GM12878 (cell line): ENCODE measurements at regions not wholly inside any gene's neighbourhood (a gene's known extent, or its start where the extent isn't known, plus 50 kb on each side); places are given as distances from the start of the nearest gene placed in this dataset.

Experiments
- ATAC-seq: fragments of 200-7000 bp; cut with Tn5 transposase; 3 replicates; pipeline ENCODE4 v1.9.1; 2020; ENCODE audit warnings: mild to moderate bottlenecking, moderate library complexity
- BruUV-seq: library from RNA; stranded (reverse); fragments of 400-500 nt; replicated peaks from 2 replicates; lab custom pipeline; 2021; lab: Mats Ljungman, UMichigan
- CTCF ChIA-PET: fragments of 300-600 bp; sonication (Branson Sonifier 250); formaldehyde crosslinking; extraction: SDS; loops from one replicate; lab custom pipeline; 2021; ENCODE audit warnings: inconsistent platforms; lab: Yijun Ruan, JAX
- POLR2A ChIA-PET: fragments of 350-600 bp; formaldehyde crosslinking; extraction: SDS; loops from one replicate; lab custom pipeline; 2021; ENCODE audit warnings: inconsistent platforms; lab: Charles Lee
- RAD21 ChIA-PET: fragments of 300-600 bp; sonication (Branson Sonifier 250); formaldehyde crosslinking; loops from one replicate; lab custom pipeline; 2023; ENCODE audit warnings: antibody characterized with exemption; ENCODE audit not compliant: unreplicated experiment; lab: Charles Lee
- SMC1A ChIA-PET: fragments of 300-600 bp; sonication (Branson Sonifier 250); formaldehyde crosslinking; loops from one replicate; lab custom pipeline; 2023; ENCODE audit not compliant: unreplicated experiment, uncharacterized antibody; lab: Charles Lee
- DNase-seq: peaks from one replicate; pipeline ENCODE4 v3.0.0-alpha.2; 2011; ENCODE audit warnings: low read depth, low spot score
- FAIRE-seq: peaks from 3 replicates; lab custom pipeline; 2011; peaks lifted over from hg19 to GRCh38; lab: Jason Lieb, UNC
- H2AFZ ChIP-seq: 2 replicates; pipeline ENCODE4 v1.6.0; 2011; ENCODE audit warnings: low read depth, low read length, control low read depth; ENCODE audit not compliant: control insufficient read depth
- H3K27ac ChIP-seq: 2 replicates; pipeline ENCODE4 v1.5.1; 2011; ENCODE audit warnings: control low read depth; ENCODE audit not compliant: control insufficient read depth, insufficient read depth
- H3K27me3 ChIP-seq, 2 experiments: replicated peaks in 1 of 2; 2 replicates each; pipeline versions ENCODE4 v1.6.0 to v1.6.1; 2011; ENCODE audit warnings: low read length in 1 of 2; ENCODE audit not compliant: control insufficient read depth in 2 of 2, insufficient read depth in 2 of 2
- H3K36me3 ChIP-seq, 2 experiments: 2 replicates each; pipeline ENCODE4 v1.5.1; 2011; ENCODE audit warnings: low read length in 1 of 2; ENCODE audit not compliant: control insufficient read depth in 2 of 2, insufficient read depth in 2 of 2
- H3K4me1 ChIP-seq: 2 replicates; pipeline ENCODE4 v1.6.1; 2011; ENCODE audit warnings: mild to moderate bottlenecking, low read length, moderate library complexity, mixed read lengths; ENCODE audit not compliant: control insufficient read depth, insufficient read depth
- H3K4me2 ChIP-seq: 2 replicates; pipeline ENCODE4 v1.6.0; 2011; ENCODE audit warnings: control low read depth; ENCODE audit not compliant: control insufficient read depth, insufficient read depth
- H3K4me3 ChIP-seq: fragments of 200-600 bp; sonication (generic); 2 replicates; pipeline ENCODE4 v1.5.1; 2016
- H3K79me2 ChIP-seq: 2 replicates; pipeline ENCODE4 v1.6.0; 2011; ENCODE audit warnings: low read length; ENCODE audit not compliant: control insufficient read depth, insufficient read depth
- H3K9ac ChIP-seq: 2 replicates; pipeline ENCODE4 v1.8.0; 2011; ENCODE audit warnings: low read length, control low read depth, mixed read lengths; ENCODE audit not compliant: control insufficient read depth, insufficient read depth
- H3K9me3 ChIP-seq: replicated peaks from 3 replicates; pipeline ENCODE4 v1.5.1; 2011; ENCODE audit warnings: mild to moderate bottlenecking, low read length; ENCODE audit not compliant: control insufficient read depth, insufficient read depth
- H4K20me1 ChIP-seq: 2 replicates; pipeline ENCODE4 v1.6.0; 2011; ENCODE audit not compliant: control insufficient read depth, insufficient read depth
- ASH2L ChIP-seq: fragments of 300-600, 200-600 bp; sonication (generic); IDR thresholded peaks from 2 replicates; pipeline ENCODE4 v1.6.1; 2017; ENCODE audit warnings: low read depth, mild to moderate bottlenecking, borderline replicate concordance
- CREM ChIP-seq: IDR thresholded peaks from 2 replicates; pipeline ENCODE4 v1.6.1; 2014; ENCODE audit warnings: antibody characterized with exemption, low read depth
- E2F4 ChIP-seq: IDR thresholded peaks from 2 replicates; pipeline ENCODE4 v1.6.1; 2012; ENCODE audit warnings: low read depth, low read length, improper control_type of control experiment
- KAT2A ChIP-seq: conservative IDR thresholded peaks from 2 replicates; pipeline ENCODE4 v1.6.1; 2011; ENCODE audit warnings: low read depth, low read length; ENCODE audit not compliant: control insufficient read depth
- NR2F1 ChIP-seq: fragments of 450-650 bp; conservative IDR thresholded peaks from 2 replicates; pipeline ENCODE4 v1.6.1; 2017; ENCODE audit warnings: mild to moderate bottlenecking
- RBBP5 ChIP-seq: fragments of 200-600 bp; sonication (generic); conservative IDR thresholded peaks from 2 replicates; pipeline ENCODE4 v1.6.1; 2016
- SIX5 ChIP-seq: IDR thresholded peaks from 2 replicates; pipeline ENCODE4 v1.6.1; 2011; ENCODE audit warnings: mild to moderate bottlenecking, low read depth, low read length, moderate library complexity; ENCODE audit not compliant: severe bottlenecking
- STAT3 ChIP-seq: IDR thresholded peaks from 2 replicates; pipeline ENCODE4 v1.6.1; 2011; ENCODE audit warnings: low read depth, low read length, improper control_type of control experiment
- TCF7 ChIP-seq: IDR thresholded peaks from 2 replicates; pipeline ENCODE4 v1.6.1; 2014; ENCODE audit warnings: antibody characterized with exemption, borderline replicate concordance
- ZBED1 ChIP-seq: IDR thresholded peaks from 2 replicates; pipeline ENCODE4 v1.6.1; 2016; ENCODE audit warnings: borderline replicate concordance
- ZBTB4 ChIP-seq: fragments of 450-650 bp; formaldehyde crosslinking; IDR thresholded peaks from 2 replicates; pipeline ENCODE4 v1.4.0; 2022; ENCODE audit warnings: mild to moderate bottlenecking, moderate library complexity
- WGBS: methylation state at CpG from one replicate; pipeline ENCODE4 v1.1.6; 2016; ENCODE audit warnings: low lambda C conversion rate; ENCODE audit not compliant: insufficient replicate concordance, insufficient coverage; ENCODE audit errors: missing lambda C conversion rate; 5-methylcytosine and 5-hydroxymethylcytosine counted together
- in situ Hi-C: fragments of 300-500 bp; cut with MboI; formaldehyde crosslinking; loops from 9 replicates; pipeline ENCODE4 v1.14.3; 2018; ENCODE audit warnings: mixed read lengths
- intact Hi-C: fragments of 100-400 bp; cut with micrococcal nuclease; formaldehyde crosslinking; loops from one replicate; pipeline ENCODE4 v1.14.2; 2022; ENCODE audit not compliant: unreplicated experiment
- TF ChIP-seq, protein P1 (sequence below): fragments of 450-650 bp; conservative IDR thresholded peaks from 2 replicates; pipeline ENCODE4 v1.6.1; 2017; ENCODE audit warnings: mild to moderate bottlenecking, moderate library complexity
- TF ChIP-seq, protein P2 (sequence below): fragments of 450-650 bp; IDR thresholded peaks from 2 replicates; pipeline ENCODE4 v1.6.1; 2017; ENCODE audit warnings: mild to moderate bottlenecking, moderate library complexity

DNA sequence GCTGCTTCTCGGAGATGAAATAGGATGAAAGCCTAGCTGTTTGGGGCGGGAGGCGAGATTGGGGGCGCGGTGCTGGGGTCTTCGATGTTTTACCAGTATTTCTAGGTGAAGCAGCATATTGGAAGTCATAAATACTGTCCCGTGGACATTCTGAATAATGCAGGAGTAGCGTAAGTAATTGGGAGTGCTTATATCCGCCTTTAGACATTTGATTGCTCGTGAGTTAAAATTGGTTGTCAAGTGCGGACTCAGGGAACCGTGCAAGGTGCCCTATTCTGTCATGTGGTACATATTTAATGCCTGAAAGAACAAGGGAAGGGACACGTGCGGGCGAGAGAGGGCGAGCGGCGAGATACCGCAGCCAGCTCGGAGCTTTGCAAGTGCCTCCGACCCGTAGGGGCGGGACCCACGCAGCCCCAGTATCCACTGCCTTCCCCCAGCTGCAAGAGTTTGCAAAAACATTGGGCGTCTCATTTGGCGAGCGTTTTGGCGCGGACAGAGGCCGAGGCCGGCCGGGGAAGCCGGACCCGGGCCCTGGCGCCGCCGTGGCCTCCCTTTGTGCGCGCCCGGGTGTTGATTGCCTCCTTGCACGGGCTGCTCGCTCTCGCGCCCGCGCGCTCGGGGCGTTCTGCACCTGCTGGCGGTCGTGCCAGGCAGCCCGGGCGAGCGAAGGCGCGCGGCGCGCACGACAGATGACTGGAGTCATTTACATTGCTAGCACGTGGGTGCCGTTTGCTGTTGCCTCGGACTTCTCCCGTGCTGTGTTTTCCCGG, 849.8 kb upstream of the RBFOX1 start (continued):
- TF ChIP-seq STAT3 (no peak), KAT2A (no peak), ASH2L (no peak), ZBTB4 (CRISPR knock-in tag) (no peak), CREM (no peak), NR2F1 (no peak)
- TF ChIP-seq, all 136 proteins: peak for 0

DNA sequence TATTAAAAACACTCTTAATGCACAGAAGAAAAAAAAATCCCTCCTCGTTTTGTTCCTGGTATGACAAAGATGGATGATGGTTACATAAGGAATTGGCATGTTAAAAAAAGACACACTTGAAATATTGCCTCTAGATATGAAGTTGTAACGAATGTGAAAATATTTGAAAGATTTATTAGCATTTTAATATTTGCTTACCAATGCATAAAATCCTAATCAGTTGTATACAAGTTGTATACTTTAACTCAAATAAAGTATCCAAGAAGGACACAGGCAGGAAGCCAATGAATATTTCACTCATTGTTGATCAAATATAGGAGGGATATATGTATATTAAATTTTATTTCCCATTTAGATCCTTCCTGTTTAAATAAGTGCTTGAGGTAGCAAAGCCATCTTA, 850.8 kb upstream of the RBFOX1 start:
- no TSS peak for BruUV-seq
- intact Hi-C loops = no loop called here
- no peaks in the 10 kb centered on the region for H3K36me3 ChIP-seq
- H3K27me3 ChIP-seq = no peaks in the 10 kb centered on the region
- no peaks in the 10 kb centered on the region for H3K9me3 ChIP-seq
- no peaks in the 10 kb centered on the region for H3K79me2 ChIP-seq
- FAIRE-seq = no peak
- DNase-seq = no peak
- H3K27ac ChIP-seq = no peak overlapping the region
- H3K4me2 ChIP-seq = no peak overlapping the region
- no peaks in the 10 kb centered on the region for H3K4me1 ChIP-seq
- no peak overlapping the region for H3K9ac ChIP-seq
- SMC1A ChIA-PET = interaction anchor here (0.7 kb wide), 1 partner anchor 18 kb away, joined by 3 read pairs; no protein-coding TSS in a partner anchor
- no peak overlapping the region for H2AFZ ChIP-seq
- ATAC-seq = no peak
- POLR2A ChIA-PET = no interaction called here
- RAD21 ChIA-PET = no interaction called here
- H4K20me1 ChIP-seq = no peaks in the 10 kb centered on the region
- CTCF ChIA-PET = no interaction called here
- H3K4me3 ChIP-seq = no peak overlapping the region
- 0% methylated on average over 2 of the region's 2 CpGs for WGBS
- in situ Hi-C loops = no loop called here
- TF ChIP-seq, protein P1, sequence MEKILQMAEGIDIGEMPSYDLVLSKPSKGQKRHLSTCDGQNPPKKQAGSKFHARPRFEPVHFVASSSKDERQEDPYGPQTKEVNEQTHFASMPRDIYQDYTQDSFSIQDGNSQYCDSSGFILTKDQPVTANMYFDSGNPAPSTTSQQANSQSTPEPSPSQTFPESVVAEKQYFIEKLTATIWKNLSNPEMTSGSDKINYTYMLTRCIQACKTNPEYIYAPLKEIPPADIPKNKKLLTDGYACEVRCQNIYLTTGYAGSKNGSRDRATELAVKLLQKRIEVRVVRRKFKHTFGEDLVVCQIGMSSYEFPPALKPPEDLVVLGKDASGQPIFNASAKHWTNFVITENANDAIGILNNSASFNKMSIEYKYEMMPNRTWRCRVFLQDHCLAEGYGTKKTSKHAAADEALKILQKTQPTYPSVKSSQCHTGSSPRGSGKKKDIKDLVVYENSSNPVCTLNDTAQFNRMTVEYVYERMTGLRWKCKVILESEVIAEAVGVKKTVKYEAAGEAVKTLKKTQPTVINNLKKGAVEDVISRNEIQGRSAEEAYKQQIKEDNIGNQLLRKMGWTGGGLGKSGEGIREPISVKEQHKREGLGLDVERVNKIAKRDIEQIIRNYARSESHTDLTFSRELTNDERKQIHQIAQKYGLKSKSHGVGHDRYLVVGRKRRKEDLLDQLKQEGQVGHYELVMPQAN = no peak
- TF ChIP-seq ZBED1 (no peak), RBBP5 (no peak), TCF7 (no peak), E2F4 (no peak), SIX5 (no peak)
- TF ChIP-seq, protein P2, sequence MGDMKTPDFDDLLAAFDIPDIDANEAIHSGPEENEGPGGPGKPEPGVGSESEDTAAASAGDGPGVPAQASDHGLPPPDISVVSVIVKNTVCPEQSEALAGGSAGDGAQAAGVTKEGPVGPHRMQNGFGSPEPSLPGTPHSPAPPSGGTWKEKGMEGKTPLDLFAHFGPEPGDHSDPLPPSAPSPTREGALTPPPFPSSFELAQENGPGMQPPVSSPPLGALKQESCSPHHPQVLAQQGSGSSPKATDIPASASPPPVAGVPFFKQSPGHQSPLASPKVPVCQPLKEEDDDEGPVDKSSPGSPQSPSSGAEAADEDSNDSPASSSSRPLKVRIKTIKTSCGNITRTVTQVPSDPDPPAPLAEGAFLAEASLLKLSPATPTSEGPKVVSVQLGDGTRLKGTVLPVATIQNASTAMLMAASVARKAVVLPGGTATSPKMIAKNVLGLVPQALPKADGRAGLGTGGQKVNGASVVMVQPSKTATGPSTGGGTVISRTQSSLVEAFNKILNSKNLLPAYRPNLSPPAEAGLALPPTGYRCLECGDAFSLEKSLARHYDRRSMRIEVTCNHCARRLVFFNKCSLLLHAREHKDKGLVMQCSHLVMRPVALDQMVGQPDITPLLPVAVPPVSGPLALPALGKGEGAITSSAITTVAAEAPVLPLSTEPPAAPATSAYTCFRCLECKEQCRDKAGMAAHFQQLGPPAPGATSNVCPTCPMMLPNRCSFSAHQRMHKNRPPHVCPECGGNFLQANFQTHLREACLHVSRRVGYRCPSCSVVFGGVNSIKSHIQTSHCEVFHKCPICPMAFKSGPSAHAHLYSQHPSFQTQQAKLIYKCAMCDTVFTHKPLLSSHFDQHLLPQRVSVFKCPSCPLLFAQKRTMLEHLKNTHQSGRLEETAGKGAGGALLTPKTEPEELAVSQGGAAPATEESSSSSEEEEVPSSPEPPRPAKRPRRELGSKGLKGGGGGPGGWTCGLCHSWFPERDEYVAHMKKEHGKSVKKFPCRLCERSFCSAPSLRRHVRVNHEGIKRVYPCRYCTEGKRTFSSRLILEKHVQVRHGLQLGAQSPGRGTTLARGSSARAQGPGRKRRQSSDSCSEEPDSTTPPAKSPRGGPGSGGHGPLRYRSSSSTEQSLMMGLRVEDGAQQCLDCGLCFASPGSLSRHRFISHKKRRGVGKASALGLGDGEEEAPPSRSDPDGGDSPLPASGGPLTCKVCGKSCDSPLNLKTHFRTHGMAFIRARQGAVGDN = no peak
